SK-N-SH (cell line): ENCODE measurements at regions not wholly inside any gene's neighbourhood (a gene's known extent, or its start where the extent isn't known, plus 50 kb on each side); places are given as distances from the start of the nearest gene placed in this dataset.
A peak's percentile ranks its signal among the peaks of the same experiment; 100 is the strongest.

Experiments used
- CTCF ChIA-PET: fragments of 300-600, 350-600 bp; formaldehyde crosslinking; extraction: SDS; loops from one replicate; lab custom pipeline; 2021; lab: Yijun Ruan, JAX
- POLR2A ChIA-PET: fragments of 350-600 bp; sonication (Branson Sonifier 250); formaldehyde crosslinking; extraction: SDS; loops from one replicate; lab custom pipeline; 2020; ENCODE audit warnings: antibody characterized with exemption, inconsistent platforms; lab: Yijun Ruan, JAX
- DNase-seq: peaks from one replicate; pipeline ENCODE4 v3.0.0; 2012
- H2AFZ ChIP-seq: fragments of 200-600 bp; sonication (generic); 2 replicates; pipeline ENCODE4 v1.8.1; 2016; ENCODE audit warnings: antibody characterized with exemption, mild to moderate bottlenecking, low read depth
- H3F3A ChIP-seq: fragments of 200-600 bp; sonication (generic); replicated peaks from 2 replicates; pipeline ENCODE3; 2016; ENCODE audit warnings: antibody characterized with exemption, mild to moderate bottlenecking; ENCODE audit not compliant: insufficient read depth
- H3K27ac ChIP-seq, 2 experiments: fragments of 200-500 bp in 1 of 2; fragments of 200-600 bp in 1 of 2; sonication (Bioruptor generic) in 1 of 2; sonication (generic), shearing (Covaris generic) in 1 of 2; 2 replicates each; pipeline versions ENCODE4 v1.5.1 to v1.6.1; 2014 to 2016; ENCODE audit warnings: low read depth in 2 of 2, inconsistent platforms in 1 of 2, low read length in 1 of 2, mild to moderate bottlenecking in 1 of 2, mixed read lengths in 1 of 2
- H3K27me3 ChIP-seq: fragments of 200-600 bp; sonication (generic), shearing (Covaris generic); 2 replicates; pipeline ENCODE4 v1.6.1; 2016; ENCODE audit warnings: mixed run types; ENCODE audit not compliant: insufficient read depth
- H3K36me3 ChIP-seq, 2 experiments: fragments of 200-500 bp in 1 of 2; fragments of 200-600 bp in 1 of 2; sonication (Bioruptor generic) in 1 of 2; sonication (generic) in 1 of 2; replicated peaks in 1 of 2; 2 replicates each; pipeline versions ENCODE3 to v1.5.1; 2014 to 2016; ENCODE audit warnings: low read length in 1 of 2, mild to moderate bottlenecking in 1 of 2; ENCODE audit not compliant: insufficient read depth in 2 of 2, control insufficient read depth in 1 of 2
- H3K4me1 ChIP-seq, 2 experiments: fragments of 200-500 bp in 1 of 2; fragments of 200-600 bp in 1 of 2; sonication (Bioruptor generic) in 1 of 2; sonication (generic), shearing (Covaris generic) in 1 of 2; 2 replicates each; pipeline versions ENCODE4 v1.5.1 to v1.6.1; 2014 to 2016; ENCODE audit warnings: low read depth in 1 of 2, low read length in 1 of 2, mixed run types in 1 of 2; ENCODE audit not compliant: insufficient read depth in 2 of 2, control insufficient read depth in 1 of 2
- H3K4me2 ChIP-seq: fragments of 200-600 bp; sonication (generic), shearing (Covaris generic); 2 replicates; pipeline ENCODE4 v1.6.1; 2017; ENCODE audit warnings: mixed run types
- H3K4me3 ChIP-seq, 2 experiments: fragments of 200-500 bp in 1 of 2; fragments of 200-600 bp in 1 of 2; sonication (Bioruptor generic) in 1 of 2; sonication (generic), shearing (Covaris generic) in 1 of 2; 2 replicates each; pipeline versions ENCODE4 v1.5.1 to v1.8.1; 2014 to 2016; ENCODE audit warnings: low read depth in 2 of 2, inconsistent platforms in 1 of 2, low read length in 1 of 2, mild to moderate bottlenecking in 1 of 2, mixed read lengths in 1 of 2, moderate library complexity in 1 of 2
- H3K79me2 ChIP-seq: fragments of 200-600 bp; sonication (generic); 2 replicates; pipeline ENCODE4 v1.8.1; 2017; ENCODE audit warnings: mild to moderate bottlenecking; ENCODE audit not compliant: insufficient read depth
- H3K9ac ChIP-seq: fragments of 200-600 bp; sonication (generic); 2 replicates; pipeline ENCODE4 v1.6.1; 2017; ENCODE audit warnings: mixed run types
- H3K9me2 ChIP-seq: fragments of 200-600 bp; sonication (generic); 2 replicates; pipeline ENCODE4 v1.6.1; 2017; ENCODE audit warnings: mixed run types
- H3K9me3 ChIP-seq: fragments of 200-600 bp; sonication (generic); 2 replicates; pipeline ENCODE4 v1.6.1; 2017; ENCODE audit warnings: mixed run types, mild to moderate bottlenecking, moderate library complexity
- H4K20me1 ChIP-seq: fragments of 200-600 bp; sonication (generic); 2 replicates; pipeline ENCODE4 v1.6.1; 2017; ENCODE audit warnings: mild to moderate bottlenecking, mixed run types; ENCODE audit not compliant: insufficient read depth
- CHD2 ChIP-seq: fragments of 150-350 bp; IDR thresholded peaks from 2 replicates; pipeline ENCODE4 v1.6.1; 2018; ENCODE audit warnings: low read length; ENCODE audit not compliant: partially characterized antibody
- CTCF ChIP-seq: fragments of 200-600 bp; sonication (generic); IDR thresholded peaks from 2 replicates; pipeline ENCODE4 v1.6.1; 2017; ENCODE audit warnings: antibody characterized with exemption, mild to moderate bottlenecking, moderate library complexity
- EP300 ChIP-seq, 2 experiments: IDR thresholded peaks; 2 replicates each; pipeline versions ENCODE4 v1.4.0 to v1.6.1; 2012; ENCODE audit warnings: borderline replicate concordance in 1 of 2, low read depth in 1 of 2, low read length in 1 of 2
- EZH2phosphoT487 ChIP-seq: fragments of 200-600 bp; sonication (generic); IDR thresholded peaks from 2 replicates; pipeline ENCODE4 v1.6.1; 2017; ENCODE audit warnings: low read depth, mixed run types, mild to moderate bottlenecking, antibody characterized with exemption, moderate library complexity, borderline replicate concordance
- FOSL2 ChIP-seq: IDR thresholded peaks from 2 replicates; pipeline ENCODE4 v1.4.0; 2012; ENCODE audit warnings: low read depth, mild to moderate bottlenecking, moderate library complexity, borderline replicate concordance
- FOXJ3 ChIP-seq: sonication (generic); formaldehyde crosslinking; IDR thresholded peaks from 2 replicates; pipeline ENCODE4 v1.5.1; 2020; ENCODE audit warnings: mild to moderate bottlenecking, missing genetic modification reagents
- FOXM1 ChIP-seq: IDR thresholded peaks from 2 replicates; pipeline ENCODE4 v1.4.0; 2012; ENCODE audit warnings: low read depth, mild to moderate bottlenecking
- GABPA ChIP-seq: IDR thresholded peaks from 2 replicates; pipeline ENCODE4 v1.4.0; 2012; ENCODE audit warnings: low read depth, mild to moderate bottlenecking
- GATA2 ChIP-seq: sonication (generic); formaldehyde crosslinking; IDR thresholded peaks from 2 replicates; pipeline ENCODE4 v1.5.0; 2020; ENCODE audit warnings: mild to moderate bottlenecking, missing genetic modification reagents
- IRF3 ChIP-seq: fragments of 150-350 bp; IDR thresholded peaks from 2 replicates; pipeline ENCODE4 v1.6.1; 2016; ENCODE audit warnings: mild to moderate bottlenecking, low read depth, low read length
- POLR2AphosphoS5 ChIP-seq: IDR thresholded peaks from 2 replicates; pipeline ENCODE4 v1.6.1; 2012; ENCODE audit warnings: low read depth, low read length
- RAD21 ChIP-seq: IDR thresholded peaks from 2 replicates; pipeline ENCODE4 v1.6.1; 2012; ENCODE audit warnings: mild to moderate bottlenecking, low read length
- RCOR1 ChIP-seq: fragments of 150-350 bp; IDR thresholded peaks from 2 replicates; pipeline ENCODE4 v1.6.1; 2017; ENCODE audit warnings: antibody characterized with exemption, low read length
- RXRA ChIP-seq: IDR thresholded peaks from 2 replicates; pipeline ENCODE4 v1.4.0; 2012; ENCODE audit warnings: low read depth, mild to moderate bottlenecking, borderline replicate concordance
- SIN3A ChIP-seq: IDR thresholded peaks from 2 replicates; pipeline ENCODE4 v1.6.1; 2012; ENCODE audit warnings: low read depth, mild to moderate bottlenecking, low read length, moderate library complexity, borderline replicate concordance
- SMC3 ChIP-seq: IDR thresholded peaks from 2 replicates; pipeline ENCODE4 v1.6.1; 2012; ENCODE audit warnings: low read depth, low read length, improper control_type of control experiment
- TAF1 ChIP-seq: IDR thresholded peaks from 2 replicates; pipeline ENCODE4 v1.6.1; 2012; ENCODE audit warnings: low read depth, mild to moderate bottlenecking, low read length, moderate library complexity, borderline replicate concordance
- TCF12 ChIP-seq: IDR thresholded peaks from 2 replicates; pipeline ENCODE4 v1.4.0; 2012
- TEAD4 ChIP-seq: IDR thresholded peaks from 2 replicates; pipeline ENCODE4 v1.4.0; 2012; ENCODE audit warnings: mild to moderate bottlenecking, borderline replicate concordance; ENCODE audit not compliant: insufficient read depth
- YY1 ChIP-seq: IDR thresholded peaks from 2 replicates; pipeline ENCODE4 v1.4.0; 2012; ENCODE audit warnings: low read depth, mild to moderate bottlenecking
- ZBTB33 ChIP-seq: IDR thresholded peaks from 2 replicates; pipeline ENCODE4 v1.4.0; 2012; ENCODE audit warnings: low read depth, borderline replicate concordance
- WGBS: methylation state at CpG from one replicate; pipeline ENCODE4 v1.1.6; 2017; ENCODE audit warnings: low lambda C conversion rate; 5-methylcytosine and 5-hydroxymethylcytosine counted together

- Histone ChIP-seq H3K9me3 (no peaks in the 10 kb centered on the region), H3K4me1 (peaks cover 0 to 24% of the 10 kb centered on the region in 2 experiments; a peak in 2 of 4 replicates), H4K20me1 (no peaks in the 10 kb centered on the region), H3K4me3 (no peak overlapping the region), H2AFZ (no peak overlapping the region), H3K9me2 (no peaks in the 10 kb centered on the region), H3K79me2 (no peaks in the 10 kb centered on the region), H3K27me3 (no peaks in the 10 kb centered on the region), H3F3A (peaks cover 3% of the 10 kb centered on the region), H3K27ac (peak overlapping the region in 1 of 2 experiments; percentile 74; a peak in 2 of 4 replicates), H3K4me2 (no peak overlapping the region), H3K36me3 (no peaks in the 10 kb centered on the region), H3K9ac (no peak overlapping the region)
- WGBS: 75% methylated on average over 3 of the region's 3 CpGs
- POLR2A ChIA-PET: interaction anchor here (0.7 to 1.1 kb wide), 3 partner anchors 14 to 272 kb away, joined by 3 to 6 read pairs (median 4); partner anchors contain the start of gene NEMP2
- CTCF ChIA-PET: interaction anchor here (0.6 to 3.2 kb wide), 9 partner anchors 9 to 733 kb away, joined by 3 to 45 read pairs (median 3); no protein-coding TSS in a partner anchor
- peak; percentile 32 for DNase-seq
- TF ChIP-seq RXRA: no peak
- no peak for TF ChIP-seq GABPA
- TF ChIP-seq TEAD4: no peak
- no peak for TF ChIP-seq FOXM1
- peak; percentile 88 for TF ChIP-seq GATA2
- no peak for TF ChIP-seq EZH2phosphoT487
- TF ChIP-seq TAF1: no peak
- TF ChIP-seq SMC3: no peak
- peak in 1 of 2 experiments; percentile 72; a peak in 2 of 4 replicates for TF ChIP-seq EP300 (IDR thresholded peaks at IDR 0.05; ENCODE audit: borderline replicate concordance in 1 of 2, low read depth in 1 of 2, low read length in 1 of 2)
- TF ChIP-seq POLR2AphosphoS5: no peak
- TF ChIP-seq ZBTB33: no peak
- no peak for TF ChIP-seq IRF3
- TF ChIP-seq RAD21: no peak
- TF ChIP-seq CTCF: no peak
- no peak for TF ChIP-seq SIN3A
- TF ChIP-seq YY1: no peak
- no peak; the same call in 1 of the 2 replicates for TF ChIP-seq FOXJ3 (CRISPR knock-in tag)
- TF ChIP-seq TCF12: no peak
- TF ChIP-seq FOSL2: no peak
- peak; percentile 66; the same call in 1 of the 2 replicates for TF ChIP-seq RCOR1
- TF ChIP-seq CHD2: peak; percentile 10
Measured at GRCh38 chr2:190805843-190806242, 74.8 kb upstream of the GLS start.
